ENCODE measurements at regions not wholly inside any gene's neighbourhood (a gene's known extent, or its start where the extent isn't known, plus 50 kb on each side); places are given as distances from the start of the nearest gene placed in this dataset.
"Not testable (repeated sequence)": the region's sequence is repeated elsewhere in the genome, so short reads cannot be mapped to it uniquely, and the experiment has no call there.

- peak; percentile 53 for DNase-seq
These were observed 238.8 kb downstream of the IKZF2 start for GRCh38 chr2:212912445-212913103.

- DNase-seq = no peak
These were observed 240.4 kb downstream of the IKZF2 start for GRCh38 chr2:212911011-212911410.

- DNase-seq = no peak
These were observed 242.6 kb downstream of the IKZF2 start for GRCh38 chr2:212908682-212909435.

- DNase-seq = no peak
These were observed 243.4 kb downstream of the IKZF2 start for GRCh38 chr2:212908031-212908430.

GRCh38 chr2:212906620-212907019 lies 244.8 kb downstream of the IKZF2 start:
- DNase-seq = no peak

GRCh38 chr2:212905640-212906201 lies 245.7 kb downstream of the IKZF2 start:
- peak; percentile 41 for DNase-seq

GRCh38 chr2:212904646-212905045 lies 246.8 kb downstream of the IKZF2 start:
- DNase-seq = no peak

GRCh38 chr2:212903413-212903812 lies 248.0 kb downstream of the IKZF2 start:
- DNase-seq = no peak

GRCh38 chr2:212902421-212902820 lies 249.0 kb downstream of the IKZF2 start:
- no peak for DNase-seq

- no peak for DNase-seq
These were observed 249.7 kb downstream of the IKZF2 start for GRCh38 chr2:212901604-212902275.

GRCh38 chr2:212900715-212901114 lies 250.7 kb downstream of the IKZF2 start:
- no peak for DNase-seq

- DNase-seq = no peak
These were observed 253.4 kb downstream of the IKZF2 start for GRCh38 chr2:212898011-212898410.

GRCh38 chr2:212897296-212897695 lies 254.1 kb downstream of the IKZF2 start:
- DNase-seq = no peak

- DNase-seq = no peak
These were observed 257.4 kb downstream of the IKZF2 start for GRCh38 chr2:212894026-212894425.

GRCh38 chr2:212893216-212893615 lies 258.2 kb downstream of the IKZF2 start:
- DNase-seq = no peak

GRCh38 chr2:212892193-212892592 lies 259.2 kb downstream of the IKZF2 start:
- DNase-seq = peak; percentile 59

GRCh38 chr2:212891580-212891979 lies 259.8 kb downstream of the IKZF2 start:
- no peak for DNase-seq

GRCh38 chr2:212882626-212883025 lies 268.8 kb downstream of the IKZF2 start:
- no peak for DNase-seq

GRCh38 chr2:212876556-212876955 lies 274.9 kb downstream of the IKZF2 start:
- DNase-seq = not testable (repeated sequence)

- not testable (repeated sequence) for DNase-seq
These were observed 275.5 kb downstream of the IKZF2 start for GRCh38 chr2:212875950-212876349.

GRCh38 chr2:212873256-212873655 lies 278.2 kb downstream of the IKZF2 start:
- no peak for DNase-seq

GRCh38 chr2:212871597-212871996 lies 279.8 kb downstream of the IKZF2 start:
- no peak for DNase-seq

- DNase-seq = no peak
These were observed 287.2 kb downstream of the IKZF2 start for GRCh38 chr2:212864186-212864585.

All from dermis blood vessel endothelial cell (primary cell).